GM18502 (cell line): ENCODE measurements at regions not wholly inside any gene's neighbourhood (a gene's known extent, or its start where the extent isn't known, plus 50 kb on each side); places are given as distances from the start of the nearest gene placed in this dataset.
"Not testable (repeated sequence)": the region's sequence is repeated elsewhere in the genome, so short reads cannot be mapped to it uniquely, and the experiment has no call there.

ENCODE experiments used
- ATAC-seq: cut with Tn5 transposase; IDR thresholded peaks from one replicate; pipeline ENCODE4 v1.9.1; 2021; ENCODE audit warnings: mild to moderate bottlenecking; ENCODE audit not compliant: unreplicated experiment, poor library complexity

- not testable (repeated sequence) for ATAC-seq
Measured at GRCh38 chr22:26840770-26841169, 183.4 kb downstream of the MIAT start.

- no peak for ATAC-seq
Measured at GRCh38 chr22:26842103-26842502, 184.7 kb downstream of the MIAT start.

GRCh38 chr22:26845021-26845743 is 187.8 kb downstream of the MIAT start:
- no peak for ATAC-seq

- no peak for ATAC-seq
Measured at GRCh38 chr22:26846076-26846475, 188.7 kb downstream of the MIAT start.

- no peak for ATAC-seq
Measured at GRCh38 chr22:26846645-26847044, 189.3 kb downstream of the MIAT start.

GRCh38 chr22:26847046-26847445 is 189.7 kb downstream of the MIAT start:
- no peak for ATAC-seq

GRCh38 chr22:26847816-26848215 is 190.4 kb downstream of the MIAT start:
- ATAC-seq, result no peak

GRCh38 chr22:26848244-26848920 is 191.0 kb downstream of the MIAT start:
- ATAC-seq, result no peak

GRCh38 chr22:26849575-26849974 is 192.2 kb downstream of the MIAT start:
- no peak for ATAC-seq

- ATAC-seq, result no peak
Measured at GRCh38 chr22:26851125-26851524, 193.7 kb downstream of the MIAT start.

- no peak for ATAC-seq
Measured at GRCh38 chr22:26852176-26852575, 194.8 kb downstream of the MIAT start.

- no peak for ATAC-seq
Measured at GRCh38 chr22:26853071-26853470, 195.7 kb downstream of the MIAT start.

- no peak for ATAC-seq
Measured at GRCh38 chr22:26853495-26853894, 196.1 kb downstream of the MIAT start.

GRCh38 chr22:26857169-26857568 is 199.8 kb downstream of the MIAT start:
- no peak for ATAC-seq

- ATAC-seq, result no peak
Measured at GRCh38 chr22:26860301-26860700, 202.9 kb downstream of the MIAT start.

- no peak for ATAC-seq
Measured at GRCh38 chr22:26865021-26865420, 207.6 kb downstream of the MIAT start.

GRCh38 chr22:26883393-26883792 is 226.0 kb downstream of the MIAT start:
- no peak for ATAC-seq

- ATAC-seq, result no peak
Measured at GRCh38 chr22:26884921-26885320, 227.5 kb downstream of the MIAT start.

GRCh38 chr22:26885441-26886261 is 228.3 kb downstream of the MIAT start:
- no peak for ATAC-seq

GRCh38 chr22:26887456-26887855 is 230.1 kb downstream of the MIAT start:
- ATAC-seq, result no peak

- ATAC-seq, result no peak
Measured at GRCh38 chr22:26887916-26888315, 230.5 kb downstream of the MIAT start.
